ENCODE measurements at regions not wholly inside any gene's neighbourhood (a gene's known extent, or its start where the extent isn't known, plus 50 kb on each side); places are given as distances from the start of the nearest gene placed in this dataset.

DNA sequence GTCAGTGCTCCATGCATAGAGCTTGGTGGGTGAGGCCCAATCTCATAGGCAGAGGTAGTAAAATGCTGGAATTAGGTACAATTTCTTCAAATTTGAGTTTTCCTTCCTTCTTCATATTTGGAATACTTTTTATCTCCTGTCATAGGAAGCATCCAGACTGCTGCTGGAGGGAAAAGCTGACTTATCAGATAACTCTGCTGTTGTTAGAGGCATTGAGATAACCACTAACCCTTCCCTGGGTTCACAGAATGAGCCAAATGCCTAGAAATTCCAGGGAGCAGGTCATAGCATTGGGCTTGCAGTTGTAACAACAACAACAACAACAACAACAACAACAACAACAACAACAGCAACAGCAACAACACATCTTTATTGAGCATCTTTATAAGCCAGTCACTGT lies 332.7 kb downstream of the PDCD6IP start:
- DNase-seq (ENCODE audit: low read depth in 1 of 2, low spot score in 1 of 2): no peak
- TF ChIP-seq, protein P1, sequence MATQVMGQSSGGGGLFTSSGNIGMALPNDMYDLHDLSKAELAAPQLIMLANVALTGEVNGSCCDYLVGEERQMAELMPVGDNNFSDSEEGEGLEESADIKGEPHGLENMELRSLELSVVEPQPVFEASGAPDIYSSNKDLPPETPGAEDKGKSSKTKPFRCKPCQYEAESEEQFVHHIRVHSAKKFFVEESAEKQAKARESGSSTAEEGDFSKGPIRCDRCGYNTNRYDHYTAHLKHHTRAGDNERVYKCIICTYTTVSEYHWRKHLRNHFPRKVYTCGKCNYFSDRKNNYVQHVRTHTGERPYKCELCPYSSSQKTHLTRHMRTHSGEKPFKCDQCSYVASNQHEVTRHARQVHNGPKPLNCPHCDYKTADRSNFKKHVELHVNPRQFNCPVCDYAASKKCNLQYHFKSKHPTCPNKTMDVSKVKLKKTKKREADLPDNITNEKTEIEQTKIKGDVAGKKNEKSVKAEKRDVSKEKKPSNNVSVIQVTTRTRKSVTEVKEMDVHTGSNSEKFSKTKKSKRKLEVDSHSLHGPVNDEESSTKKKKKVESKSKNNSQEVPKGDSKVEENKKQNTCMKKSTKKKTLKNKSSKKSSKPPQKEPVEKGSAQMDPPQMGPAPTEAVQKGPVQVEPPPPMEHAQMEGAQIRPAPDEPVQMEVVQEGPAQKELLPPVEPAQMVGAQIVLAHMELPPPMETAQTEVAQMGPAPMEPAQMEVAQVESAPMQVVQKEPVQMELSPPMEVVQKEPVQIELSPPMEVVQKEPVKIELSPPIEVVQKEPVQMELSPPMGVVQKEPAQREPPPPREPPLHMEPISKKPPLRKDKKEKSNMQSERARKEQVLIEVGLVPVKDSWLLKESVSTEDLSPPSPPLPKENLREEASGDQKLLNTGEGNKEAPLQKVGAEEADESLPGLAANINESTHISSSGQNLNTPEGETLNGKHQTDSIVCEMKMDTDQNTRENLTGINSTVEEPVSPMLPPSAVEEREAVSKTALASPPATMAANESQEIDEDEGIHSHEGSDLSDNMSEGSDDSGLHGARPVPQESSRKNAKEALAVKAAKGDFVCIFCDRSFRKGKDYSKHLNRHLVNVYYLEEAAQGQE (IDR thresholded peaks at IDR 0.05; ENCODE audit: insufficient replicate concordance, low read depth): no peak
- TF ChIP-seq POLR2AphosphoS5 (IDR thresholded peaks at IDR 0.05; ENCODE audit: low read depth): no peak
- Histone ChIP-seq H3K27me3 (ENCODE audit: insufficient read depth, poor library complexity, severe bottlenecking) (no peaks in the 10 kb centered on the region), H3K4me3 (replicated peaks; ENCODE audit: insufficient read depth, low read length) (no peak overlapping the region), H3K27ac (replicated peaks) (no peak overlapping the region)

DNA sequence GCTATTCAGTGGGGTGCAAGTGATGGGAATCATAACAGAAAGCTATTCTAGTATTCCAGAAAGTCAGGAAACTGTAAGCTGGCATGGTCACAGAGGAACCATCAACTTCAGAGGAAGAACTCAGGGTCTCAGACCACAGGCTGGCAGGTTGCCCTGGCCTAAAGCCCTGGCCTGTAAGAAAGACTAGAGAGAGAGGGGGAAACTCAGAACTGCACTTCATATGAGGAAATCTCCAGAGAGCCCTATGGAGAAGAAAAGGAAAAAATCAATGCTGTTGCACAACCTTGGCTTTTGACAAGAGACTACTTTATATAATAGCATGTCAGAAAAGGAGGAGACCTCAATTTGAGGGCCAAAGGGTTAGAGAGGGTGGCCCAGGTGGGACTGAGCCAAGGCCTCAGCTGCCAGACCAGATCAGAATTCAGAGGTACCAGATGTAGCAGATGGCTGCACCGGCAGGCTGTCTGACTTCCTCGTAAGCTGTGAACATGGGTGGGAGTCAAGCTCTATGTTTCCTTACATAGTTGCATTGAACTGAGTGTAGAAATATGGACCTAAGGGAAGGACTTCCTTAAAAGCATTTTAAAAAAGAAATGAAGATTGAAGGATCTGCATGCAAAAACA lies 333.8 kb downstream of the PDCD6IP start:
- no peak overlapping the region for H3K4me3 ChIP-seq (replicated peaks; ENCODE audit: insufficient read depth, low read length)
- TF ChIP-seq, protein P1 (IDR thresholded peaks at IDR 0.05; ENCODE audit: insufficient replicate concordance, low read depth): no peak
- no peak for TF ChIP-seq POLR2AphosphoS5 (IDR thresholded peaks at IDR 0.05; ENCODE audit: low read depth)
- H3K27me3 ChIP-seq (ENCODE audit: insufficient read depth, poor library complexity, severe bottlenecking): no peaks in the 10 kb centered on the region
- H3K27ac ChIP-seq (replicated peaks): no peak overlapping the region
- no peak for DNase-seq (ENCODE audit: low read depth in 1 of 2, low spot score in 1 of 2)

DNA sequence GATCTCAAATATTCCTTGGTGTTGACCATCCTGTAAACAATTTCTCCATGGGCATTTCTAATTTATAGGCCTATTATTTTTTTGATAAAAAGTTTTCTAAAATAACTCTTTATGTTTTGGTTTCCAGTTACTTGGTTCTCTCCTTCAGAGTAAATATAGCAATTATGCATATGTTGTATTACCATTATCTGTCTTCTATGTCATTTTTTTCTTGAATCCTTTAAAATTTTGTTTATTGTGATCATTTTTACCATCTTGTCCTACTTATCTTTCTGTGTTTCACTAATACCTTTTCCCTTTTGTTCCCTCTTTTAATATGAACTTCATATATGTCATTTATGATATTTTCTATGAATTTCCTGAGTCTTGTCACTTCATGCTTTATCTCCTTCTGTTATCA lies 341.1 kb downstream of the PDCD6IP start:
- no peaks in the 10 kb centered on the region for H3K27me3 ChIP-seq (ENCODE audit: insufficient read depth, poor library complexity, severe bottlenecking)
- TF ChIP-seq, protein P1 (IDR thresholded peaks at IDR 0.05; ENCODE audit: insufficient replicate concordance, low read depth): no peak
- TF ChIP-seq GABPA (IDR thresholded peaks at IDR 0.05; ENCODE audit: low read depth) (no peak), POLR2AphosphoS5 (IDR thresholded peaks at IDR 0.05; ENCODE audit: low read depth) (no peak), SPI1 (IDR thresholded peaks at IDR 0.05; ENCODE audit: borderline replicate concordance, low read depth) (no peak)
- TF ChIP-seq, protein P2, sequence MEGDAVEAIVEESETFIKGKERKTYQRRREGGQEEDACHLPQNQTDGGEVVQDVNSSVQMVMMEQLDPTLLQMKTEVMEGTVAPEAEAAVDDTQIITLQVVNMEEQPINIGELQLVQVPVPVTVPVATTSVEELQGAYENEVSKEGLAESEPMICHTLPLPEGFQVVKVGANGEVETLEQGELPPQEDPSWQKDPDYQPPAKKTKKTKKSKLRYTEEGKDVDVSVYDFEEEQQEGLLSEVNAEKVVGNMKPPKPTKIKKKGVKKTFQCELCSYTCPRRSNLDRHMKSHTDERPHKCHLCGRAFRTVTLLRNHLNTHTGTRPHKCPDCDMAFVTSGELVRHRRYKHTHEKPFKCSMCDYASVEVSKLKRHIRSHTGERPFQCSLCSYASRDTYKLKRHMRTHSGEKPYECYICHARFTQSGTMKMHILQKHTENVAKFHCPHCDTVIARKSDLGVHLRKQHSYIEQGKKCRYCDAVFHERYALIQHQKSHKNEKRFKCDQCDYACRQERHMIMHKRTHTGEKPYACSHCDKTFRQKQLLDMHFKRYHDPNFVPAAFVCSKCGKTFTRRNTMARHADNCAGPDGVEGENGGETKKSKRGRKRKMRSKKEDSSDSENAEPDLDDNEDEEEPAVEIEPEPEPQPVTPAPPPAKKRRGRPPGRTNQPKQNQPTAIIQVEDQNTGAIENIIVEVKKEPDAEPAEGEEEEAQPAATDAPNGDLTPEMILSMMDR (IDR thresholded peaks at IDR 0.05; ENCODE audit: insufficient read depth, low read length): no peak
- no peak for DNase-seq (ENCODE audit: low read depth in 1 of 2, low spot score in 1 of 2)
- H3K4me3 ChIP-seq (replicated peaks; ENCODE audit: insufficient read depth, low read length): no peak overlapping the region
- no peak overlapping the region for H3K27ac ChIP-seq (replicated peaks)

DNA sequence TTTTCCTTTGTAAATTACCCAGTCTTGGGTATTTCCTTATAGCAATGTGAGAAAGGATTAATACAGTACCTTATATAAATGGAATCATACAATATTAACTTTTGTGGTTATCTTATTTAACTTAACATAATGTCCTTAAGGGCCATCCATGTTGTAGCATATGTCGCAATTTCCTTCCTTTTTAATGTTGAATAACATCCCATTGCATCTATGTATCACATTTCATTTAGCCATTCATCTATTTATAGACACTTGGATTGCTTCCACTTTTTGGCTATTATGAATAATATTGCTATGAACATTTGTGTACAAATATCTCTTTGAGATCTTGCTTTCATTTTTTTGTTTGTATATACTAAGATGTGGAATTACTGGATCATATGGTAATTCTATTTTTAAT lies 342.2 kb downstream of the PDCD6IP start:
- DNase-seq (ENCODE audit: low read depth in 1 of 2, low spot score in 1 of 2): no peak
- H3K4me3 ChIP-seq (replicated peaks; ENCODE audit: insufficient read depth, low read length): no peak overlapping the region
- TF ChIP-seq SPI1 (IDR thresholded peaks at IDR 0.05; ENCODE audit: borderline replicate concordance, low read depth) (no peak), POLR2AphosphoS5 (IDR thresholded peaks at IDR 0.05; ENCODE audit: low read depth) (no peak), GABPA (IDR thresholded peaks at IDR 0.05; ENCODE audit: low read depth) (no peak)
- TF ChIP-seq, protein P2 (IDR thresholded peaks at IDR 0.05; ENCODE audit: insufficient read depth, low read length): no peak
- TF ChIP-seq, protein P1 (IDR thresholded peaks at IDR 0.05; ENCODE audit: insufficient replicate concordance, low read depth): no peak
- no peak overlapping the region for H3K27ac ChIP-seq (replicated peaks)
- no peaks in the 10 kb centered on the region for H3K27me3 ChIP-seq (ENCODE audit: insufficient read depth, poor library complexity, severe bottlenecking)

Data from HL-60 (cell line).